SK-N-SH (cell line): ENCODE measurements at regions not wholly inside any gene's neighbourhood (a gene's known extent, or its start where the extent isn't known, plus 50 kb on each side); places are given as distances from the start of the nearest gene placed in this dataset.

Experiments
- CTCF ChIA-PET: fragments of 300-600, 350-600 bp; formaldehyde crosslinking; extraction: SDS; loops from one replicate; lab custom pipeline; 2021; lab: Yijun Ruan, JAX
- POLR2A ChIA-PET: fragments of 350-600 bp; sonication (Branson Sonifier 250); formaldehyde crosslinking; extraction: SDS; loops from one replicate; lab custom pipeline; 2020; ENCODE audit warnings: antibody characterized with exemption, inconsistent platforms; lab: Yijun Ruan, JAX
- DNase-seq: peaks from one replicate; pipeline ENCODE4 v3.0.0; 2012
- H2AFZ ChIP-seq: fragments of 200-600 bp; sonication (generic); 2 replicates; pipeline ENCODE4 v1.8.1; 2016; ENCODE audit warnings: antibody characterized with exemption, mild to moderate bottlenecking, low read depth
- H3F3A ChIP-seq: fragments of 200-600 bp; sonication (generic); replicated peaks from 2 replicates; pipeline ENCODE3; 2016; ENCODE audit warnings: antibody characterized with exemption, mild to moderate bottlenecking; ENCODE audit not compliant: insufficient read depth
- H3K27ac ChIP-seq, 2 experiments: fragments of 200-500 bp in 1 of 2; fragments of 200-600 bp in 1 of 2; sonication (Bioruptor generic) in 1 of 2; sonication (generic), shearing (Covaris generic) in 1 of 2; 2 replicates each; pipeline versions ENCODE4 v1.5.1 to v1.6.1; 2014 to 2016; ENCODE audit warnings: low read depth in 2 of 2, inconsistent platforms in 1 of 2, low read length in 1 of 2, mild to moderate bottlenecking in 1 of 2, mixed read lengths in 1 of 2
- H3K27me3 ChIP-seq: fragments of 200-600 bp; sonication (generic), shearing (Covaris generic); 2 replicates; pipeline ENCODE4 v1.6.1; 2016; ENCODE audit warnings: mixed run types; ENCODE audit not compliant: insufficient read depth
- H3K36me3 ChIP-seq, 2 experiments: fragments of 200-500 bp in 1 of 2; fragments of 200-600 bp in 1 of 2; sonication (Bioruptor generic) in 1 of 2; sonication (generic) in 1 of 2; replicated peaks in 1 of 2; 2 replicates each; pipeline versions ENCODE3 to v1.5.1; 2014 to 2016; ENCODE audit warnings: low read length in 1 of 2, mild to moderate bottlenecking in 1 of 2; ENCODE audit not compliant: insufficient read depth in 2 of 2, control insufficient read depth in 1 of 2
- H3K4me1 ChIP-seq, 2 experiments: fragments of 200-500 bp in 1 of 2; fragments of 200-600 bp in 1 of 2; sonication (Bioruptor generic) in 1 of 2; sonication (generic), shearing (Covaris generic) in 1 of 2; 2 replicates each; pipeline versions ENCODE4 v1.5.1 to v1.6.1; 2014 to 2016; ENCODE audit warnings: low read depth in 1 of 2, low read length in 1 of 2, mixed run types in 1 of 2; ENCODE audit not compliant: insufficient read depth in 2 of 2, control insufficient read depth in 1 of 2
- H3K4me2 ChIP-seq: fragments of 200-600 bp; sonication (generic), shearing (Covaris generic); 2 replicates; pipeline ENCODE4 v1.6.1; 2017; ENCODE audit warnings: mixed run types
- H3K4me3 ChIP-seq, 2 experiments: fragments of 200-500 bp in 1 of 2; fragments of 200-600 bp in 1 of 2; sonication (Bioruptor generic) in 1 of 2; sonication (generic), shearing (Covaris generic) in 1 of 2; 2 replicates each; pipeline versions ENCODE4 v1.5.1 to v1.8.1; 2014 to 2016; ENCODE audit warnings: low read depth in 2 of 2, inconsistent platforms in 1 of 2, low read length in 1 of 2, mild to moderate bottlenecking in 1 of 2, mixed read lengths in 1 of 2, moderate library complexity in 1 of 2
- H3K79me2 ChIP-seq: fragments of 200-600 bp; sonication (generic); 2 replicates; pipeline ENCODE4 v1.8.1; 2017; ENCODE audit warnings: mild to moderate bottlenecking; ENCODE audit not compliant: insufficient read depth
- H3K9ac ChIP-seq: fragments of 200-600 bp; sonication (generic); 2 replicates; pipeline ENCODE4 v1.6.1; 2017; ENCODE audit warnings: mixed run types
- H3K9me2 ChIP-seq: fragments of 200-600 bp; sonication (generic); 2 replicates; pipeline ENCODE4 v1.6.1; 2017; ENCODE audit warnings: mixed run types
- H3K9me3 ChIP-seq: fragments of 200-600 bp; sonication (generic); 2 replicates; pipeline ENCODE4 v1.6.1; 2017; ENCODE audit warnings: mixed run types, mild to moderate bottlenecking, moderate library complexity
- H4K20me1 ChIP-seq: fragments of 200-600 bp; sonication (generic); 2 replicates; pipeline ENCODE4 v1.6.1; 2017; ENCODE audit warnings: mild to moderate bottlenecking, mixed run types; ENCODE audit not compliant: insufficient read depth
- ELF1 ChIP-seq: IDR thresholded peaks from 2 replicates; pipeline ENCODE4 v1.4.0; 2012
- FOSL2 ChIP-seq: IDR thresholded peaks from 2 replicates; pipeline ENCODE4 v1.4.0; 2012; ENCODE audit warnings: low read depth, mild to moderate bottlenecking, moderate library complexity, borderline replicate concordance
- FOXJ3 ChIP-seq: sonication (generic); formaldehyde crosslinking; IDR thresholded peaks from 2 replicates; pipeline ENCODE4 v1.5.1; 2020; ENCODE audit warnings: mild to moderate bottlenecking, missing genetic modification reagents
- GATA2 ChIP-seq: sonication (generic); formaldehyde crosslinking; IDR thresholded peaks from 2 replicates; pipeline ENCODE4 v1.5.0; 2020; ENCODE audit warnings: mild to moderate bottlenecking, missing genetic modification reagents
- JUND ChIP-seq: IDR thresholded peaks from 2 replicates; pipeline ENCODE4 v1.4.0; 2012
- MAX ChIP-seq: IDR thresholded peaks from 2 replicates; pipeline ENCODE4 v1.4.0; 2012; ENCODE audit warnings: low read depth
- MEF2A ChIP-seq: IDR thresholded peaks from 2 replicates; pipeline ENCODE4 v1.4.0; 2012; ENCODE audit warnings: low read depth, borderline replicate concordance
- MXI1 ChIP-seq: IDR thresholded peaks from 2 replicates; pipeline ENCODE4 v1.6.1; 2012; ENCODE audit warnings: mild to moderate bottlenecking, low read depth, low read length, improper control_type of control experiment
- NRF1 ChIP-seq: IDR thresholded peaks from 2 replicates; pipeline ENCODE4 v1.6.1; 2012; ENCODE audit warnings: low read depth, mild to moderate bottlenecking, low read length
- PBX3 ChIP-seq: IDR thresholded peaks from 2 replicates; pipeline ENCODE4; 2012
- POLR2AphosphoS5 ChIP-seq: IDR thresholded peaks from 2 replicates; pipeline ENCODE4 v1.6.1; 2012; ENCODE audit warnings: low read depth, low read length
- RAD21 ChIP-seq: IDR thresholded peaks from 2 replicates; pipeline ENCODE4 v1.6.1; 2012; ENCODE audit warnings: mild to moderate bottlenecking, low read length
- RFX5 ChIP-seq: IDR thresholded peaks from 2 replicates; pipeline ENCODE4 v1.6.1; 2012; ENCODE audit warnings: mild to moderate bottlenecking, improper control_type of control experiment, low read length
- RXRA ChIP-seq: IDR thresholded peaks from 2 replicates; pipeline ENCODE4 v1.4.0; 2012; ENCODE audit warnings: low read depth, mild to moderate bottlenecking, borderline replicate concordance
- SIN3A ChIP-seq: IDR thresholded peaks from 2 replicates; pipeline ENCODE4 v1.6.1; 2012; ENCODE audit warnings: low read depth, mild to moderate bottlenecking, low read length, moderate library complexity, borderline replicate concordance
- TEAD4 ChIP-seq: IDR thresholded peaks from 2 replicates; pipeline ENCODE4 v1.4.0; 2012; ENCODE audit warnings: mild to moderate bottlenecking, borderline replicate concordance; ENCODE audit not compliant: insufficient read depth
- USF1 ChIP-seq: IDR thresholded peaks from 2 replicates; pipeline ENCODE4 v1.4.0; 2012; ENCODE audit warnings: low read depth, borderline replicate concordance
- YY1 ChIP-seq: IDR thresholded peaks from 2 replicates; pipeline ENCODE4 v1.4.0; 2012; ENCODE audit warnings: low read depth, mild to moderate bottlenecking
- WGBS: methylation state at CpG from one replicate; pipeline ENCODE4 v1.1.6; 2017; ENCODE audit warnings: low lambda C conversion rate; 5-methylcytosine and 5-hydroxymethylcytosine counted together
- TF ChIP-seq, protein P1 (sequence below): fragments of 200-600 bp; sonication (generic); IDR thresholded peaks from 2 replicates; pipeline ENCODE4 v1.6.1; 2017; ENCODE audit warnings: antibody characterized with exemption, mild to moderate bottlenecking, moderate library complexity
- TF ChIP-seq, protein P2 (sequence below): fragments of 150-350 bp; IDR thresholded peaks from 2 replicates; pipeline ENCODE4 v1.6.1; 2016; ENCODE audit warnings: mild to moderate bottlenecking, low read depth, low read length

DNA sequence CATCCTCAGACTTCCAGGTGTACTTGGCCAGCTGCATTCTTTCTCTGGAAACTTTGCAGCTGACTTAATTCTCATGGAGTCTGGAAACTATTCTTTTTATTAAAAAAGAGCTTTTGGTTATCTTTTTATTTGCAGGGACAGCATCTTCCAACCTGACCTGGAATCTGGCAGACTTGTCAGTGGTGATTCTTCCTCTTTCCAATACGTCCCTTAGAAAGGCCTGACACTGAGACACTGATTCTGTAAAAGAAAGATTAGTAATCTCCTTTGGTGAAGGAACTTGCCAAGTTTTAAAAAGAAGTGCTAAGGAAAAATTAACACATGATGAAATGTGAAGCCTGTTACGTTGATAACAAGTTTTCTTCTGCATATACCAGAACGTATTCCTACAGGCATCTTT is 440.9 kb upstream of the RAG2 start:
- H3K4me2 ChIP-seq: no peak overlapping the region
- H3K27ac ChIP-seq: no peak overlapping the region
- H3F3A ChIP-seq: no peaks in the 10 kb centered on the region
- no peaks in the 10 kb centered on the region for H4K20me1 ChIP-seq
- H2AFZ ChIP-seq: no peak overlapping the region
- WGBS: 11% methylated on average over 3 of the region's 3 CpGs
- CTCF ChIA-PET: no interaction called here
- no peak for DNase-seq
- H3K79me2 ChIP-seq: no peaks in the 10 kb centered on the region
- no peaks in the 10 kb centered on the region for H3K4me1 ChIP-seq
- POLR2A ChIA-PET: no interaction called here
- no peaks in the 10 kb centered on the region for H3K9me2 ChIP-seq
- TF ChIP-seq GATA2 (CRISPR knock-in tag): no peak
- TF ChIP-seq TEAD4: no peak
- TF ChIP-seq FOXJ3 (CRISPR knock-in tag): no peak
- no peak for TF ChIP-seq YY1
- no peak for TF ChIP-seq PBX3
- TF ChIP-seq, protein P1, sequence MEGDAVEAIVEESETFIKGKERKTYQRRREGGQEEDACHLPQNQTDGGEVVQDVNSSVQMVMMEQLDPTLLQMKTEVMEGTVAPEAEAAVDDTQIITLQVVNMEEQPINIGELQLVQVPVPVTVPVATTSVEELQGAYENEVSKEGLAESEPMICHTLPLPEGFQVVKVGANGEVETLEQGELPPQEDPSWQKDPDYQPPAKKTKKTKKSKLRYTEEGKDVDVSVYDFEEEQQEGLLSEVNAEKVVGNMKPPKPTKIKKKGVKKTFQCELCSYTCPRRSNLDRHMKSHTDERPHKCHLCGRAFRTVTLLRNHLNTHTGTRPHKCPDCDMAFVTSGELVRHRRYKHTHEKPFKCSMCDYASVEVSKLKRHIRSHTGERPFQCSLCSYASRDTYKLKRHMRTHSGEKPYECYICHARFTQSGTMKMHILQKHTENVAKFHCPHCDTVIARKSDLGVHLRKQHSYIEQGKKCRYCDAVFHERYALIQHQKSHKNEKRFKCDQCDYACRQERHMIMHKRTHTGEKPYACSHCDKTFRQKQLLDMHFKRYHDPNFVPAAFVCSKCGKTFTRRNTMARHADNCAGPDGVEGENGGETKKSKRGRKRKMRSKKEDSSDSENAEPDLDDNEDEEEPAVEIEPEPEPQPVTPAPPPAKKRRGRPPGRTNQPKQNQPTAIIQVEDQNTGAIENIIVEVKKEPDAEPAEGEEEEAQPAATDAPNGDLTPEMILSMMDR: no peak
- TF ChIP-seq SIN3A: no peak
- no peak for TF ChIP-seq MAX
- TF ChIP-seq POLR2AphosphoS5: no peak
- no peak for TF ChIP-seq NRF1
- TF ChIP-seq USF1: no peak
- no peak for TF ChIP-seq RAD21
- TF ChIP-seq, protein P2, sequence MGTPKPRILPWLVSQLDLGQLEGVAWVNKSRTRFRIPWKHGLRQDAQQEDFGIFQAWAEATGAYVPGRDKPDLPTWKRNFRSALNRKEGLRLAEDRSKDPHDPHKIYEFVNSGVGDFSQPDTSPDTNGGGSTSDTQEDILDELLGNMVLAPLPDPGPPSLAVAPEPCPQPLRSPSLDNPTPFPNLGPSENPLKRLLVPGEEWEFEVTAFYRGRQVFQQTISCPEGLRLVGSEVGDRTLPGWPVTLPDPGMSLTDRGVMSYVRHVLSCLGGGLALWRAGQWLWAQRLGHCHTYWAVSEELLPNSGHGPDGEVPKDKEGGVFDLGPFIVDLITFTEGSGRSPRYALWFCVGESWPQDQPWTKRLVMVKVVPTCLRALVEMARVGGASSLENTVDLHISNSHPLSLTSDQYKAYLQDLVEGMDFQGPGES: no peak
- TF ChIP-seq RXRA: no peak
- no peak overlapping the region for H3K4me3 ChIP-seq
- H3K9ac ChIP-seq: no peak overlapping the region
- no peaks in the 10 kb centered on the region for H3K9me3 ChIP-seq
- H3K27me3 ChIP-seq: no peaks in the 10 kb centered on the region
- no peaks in the 10 kb centered on the region for H3K36me3 ChIP-seq

DNA sequence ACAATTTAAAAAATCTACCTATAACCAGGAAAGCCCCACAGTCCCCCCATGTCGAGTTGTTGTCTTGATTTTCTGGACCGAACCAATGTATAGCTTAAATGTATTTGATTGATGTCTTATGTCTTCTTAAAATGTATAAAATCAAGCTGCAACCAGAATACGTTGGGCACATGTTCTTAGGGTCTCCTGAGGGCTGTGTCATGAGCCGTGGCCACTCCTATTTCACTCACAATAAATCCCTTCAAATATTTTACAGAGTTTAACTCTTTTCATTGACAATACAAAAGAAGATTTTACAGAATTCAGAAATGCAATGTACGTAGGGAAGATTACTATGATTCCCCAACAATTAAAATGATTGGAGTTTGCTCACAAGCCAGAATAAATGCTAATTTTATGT is 428.7 kb upstream of the RAG2 start:
- no peak overlapping the region for H3K4me2 ChIP-seq
- no peaks in the 10 kb centered on the region for H3K9me2 ChIP-seq
- no peak for DNase-seq
- H3K27me3 ChIP-seq: no peaks in the 10 kb centered on the region
- no peaks in the 10 kb centered on the region for H3K4me1 ChIP-seq
- WGBS: 19% methylated on average over 5 of the region's 5 CpGs
- H2AFZ ChIP-seq: no peak overlapping the region
- no peaks in the 10 kb centered on the region for H3K79me2 ChIP-seq
- H3K27ac ChIP-seq: no peak overlapping the region
- no peak overlapping the region for H3K4me3 ChIP-seq
- no peaks in the 10 kb centered on the region for H3K36me3 ChIP-seq
- POLR2A ChIA-PET: no interaction called here
- H3F3A ChIP-seq: no peaks in the 10 kb centered on the region
- CTCF ChIA-PET: no interaction called here
- no peak overlapping the region for H3K9ac ChIP-seq
- H3K9me3 ChIP-seq: no peaks in the 10 kb centered on the region
- no peaks in the 10 kb centered on the region for H4K20me1 ChIP-seq
- TF ChIP-seq ELF1 (no peak), FOXJ3 (CRISPR knock-in tag) (no peak), JUND (no peak), MEF2A (no peak), FOSL2 (no peak), RFX5 (no peak), RAD21 (no peak), POLR2AphosphoS5 (no peak), MAX (no peak), MXI1 (no peak)
- TF ChIP-seq, protein P2: no peak
